SK-N-SH (cell line): ENCODE measurements at regions not wholly inside any gene's neighbourhood (a gene's known extent, or its start where the extent isn't known, plus 50 kb on each side); places are given as distances from the start of the nearest gene placed in this dataset.

ENCODE experiments used
- CTCF ChIA-PET: fragments of 300-600, 350-600 bp; formaldehyde crosslinking; extraction: SDS; loops from one replicate; lab custom pipeline; 2021; lab: Yijun Ruan, JAX
- POLR2A ChIA-PET: fragments of 350-600 bp; sonication (Branson Sonifier 250); formaldehyde crosslinking; extraction: SDS; loops from one replicate; lab custom pipeline; 2020; ENCODE audit warnings: antibody characterized with exemption, inconsistent platforms; lab: Yijun Ruan, JAX
- DNase-seq: peaks from one replicate; pipeline ENCODE4 v3.0.0; 2012
- H2AFZ ChIP-seq: fragments of 200-600 bp; sonication (generic); 2 replicates; pipeline ENCODE4 v1.8.1; 2016; ENCODE audit warnings: antibody characterized with exemption, mild to moderate bottlenecking, low read depth
- H3F3A ChIP-seq: fragments of 200-600 bp; sonication (generic); replicated peaks from 2 replicates; pipeline ENCODE3; 2016; ENCODE audit warnings: antibody characterized with exemption, mild to moderate bottlenecking; ENCODE audit not compliant: insufficient read depth
- H3K27ac ChIP-seq, 2 experiments: fragments of 200-500 bp in 1 of 2; fragments of 200-600 bp in 1 of 2; sonication (Bioruptor generic) in 1 of 2; sonication (generic), shearing (Covaris generic) in 1 of 2; 2 replicates each; pipeline versions ENCODE4 v1.5.1 to v1.6.1; 2014 to 2016; ENCODE audit warnings: low read depth in 2 of 2, inconsistent platforms in 1 of 2, low read length in 1 of 2, mild to moderate bottlenecking in 1 of 2, mixed read lengths in 1 of 2
- H3K27me3 ChIP-seq: fragments of 200-600 bp; sonication (generic), shearing (Covaris generic); 2 replicates; pipeline ENCODE4 v1.6.1; 2016; ENCODE audit warnings: mixed run types; ENCODE audit not compliant: insufficient read depth
- H3K36me3 ChIP-seq, 2 experiments: fragments of 200-500 bp in 1 of 2; fragments of 200-600 bp in 1 of 2; sonication (Bioruptor generic) in 1 of 2; sonication (generic) in 1 of 2; replicated peaks in 1 of 2; 2 replicates each; pipeline versions ENCODE3 to v1.5.1; 2014 to 2016; ENCODE audit warnings: low read length in 1 of 2, mild to moderate bottlenecking in 1 of 2; ENCODE audit not compliant: insufficient read depth in 2 of 2, control insufficient read depth in 1 of 2
- H3K4me1 ChIP-seq, 2 experiments: fragments of 200-500 bp in 1 of 2; fragments of 200-600 bp in 1 of 2; sonication (Bioruptor generic) in 1 of 2; sonication (generic), shearing (Covaris generic) in 1 of 2; 2 replicates each; pipeline versions ENCODE4 v1.5.1 to v1.6.1; 2014 to 2016; ENCODE audit warnings: low read depth in 1 of 2, low read length in 1 of 2, mixed run types in 1 of 2; ENCODE audit not compliant: insufficient read depth in 2 of 2, control insufficient read depth in 1 of 2
- H3K4me2 ChIP-seq: fragments of 200-600 bp; sonication (generic), shearing (Covaris generic); 2 replicates; pipeline ENCODE4 v1.6.1; 2017; ENCODE audit warnings: mixed run types
- H3K4me3 ChIP-seq, 2 experiments: fragments of 200-500 bp in 1 of 2; fragments of 200-600 bp in 1 of 2; sonication (Bioruptor generic) in 1 of 2; sonication (generic), shearing (Covaris generic) in 1 of 2; 2 replicates each; pipeline versions ENCODE4 v1.5.1 to v1.8.1; 2014 to 2016; ENCODE audit warnings: low read depth in 2 of 2, inconsistent platforms in 1 of 2, low read length in 1 of 2, mild to moderate bottlenecking in 1 of 2, mixed read lengths in 1 of 2, moderate library complexity in 1 of 2
- H3K79me2 ChIP-seq: fragments of 200-600 bp; sonication (generic); 2 replicates; pipeline ENCODE4 v1.8.1; 2017; ENCODE audit warnings: mild to moderate bottlenecking; ENCODE audit not compliant: insufficient read depth
- H3K9ac ChIP-seq: fragments of 200-600 bp; sonication (generic); 2 replicates; pipeline ENCODE4 v1.6.1; 2017; ENCODE audit warnings: mixed run types
- H3K9me2 ChIP-seq: fragments of 200-600 bp; sonication (generic); 2 replicates; pipeline ENCODE4 v1.6.1; 2017; ENCODE audit warnings: mixed run types
- H3K9me3 ChIP-seq: fragments of 200-600 bp; sonication (generic); 2 replicates; pipeline ENCODE4 v1.6.1; 2017; ENCODE audit warnings: mixed run types, mild to moderate bottlenecking, moderate library complexity
- H4K20me1 ChIP-seq: fragments of 200-600 bp; sonication (generic); 2 replicates; pipeline ENCODE4 v1.6.1; 2017; ENCODE audit warnings: mild to moderate bottlenecking, mixed run types; ENCODE audit not compliant: insufficient read depth
- CHD2 ChIP-seq: fragments of 150-350 bp; IDR thresholded peaks from 2 replicates; pipeline ENCODE4 v1.6.1; 2018; ENCODE audit warnings: low read length; ENCODE audit not compliant: partially characterized antibody
- ELF1 ChIP-seq: IDR thresholded peaks from 2 replicates; pipeline ENCODE4 v1.4.0; 2012
- EZH2phosphoT487 ChIP-seq: fragments of 200-600 bp; sonication (generic); IDR thresholded peaks from 2 replicates; pipeline ENCODE4 v1.6.1; 2017; ENCODE audit warnings: low read depth, mixed run types, mild to moderate bottlenecking, antibody characterized with exemption, moderate library complexity, borderline replicate concordance
- JUND ChIP-seq: IDR thresholded peaks from 2 replicates; pipeline ENCODE4 v1.4.0; 2012
- NFIC ChIP-seq: IDR thresholded peaks from 2 replicates; pipeline ENCODE4 v1.4.0; 2012; ENCODE audit warnings: borderline replicate concordance
- NRF1 ChIP-seq: IDR thresholded peaks from 2 replicates; pipeline ENCODE4 v1.6.1; 2012; ENCODE audit warnings: low read depth, mild to moderate bottlenecking, low read length
- PBX3 ChIP-seq: IDR thresholded peaks from 2 replicates; pipeline ENCODE4; 2012
- POLR2AphosphoS5 ChIP-seq: IDR thresholded peaks from 2 replicates; pipeline ENCODE4 v1.6.1; 2012; ENCODE audit warnings: low read depth, low read length
- REST ChIP-seq: IDR thresholded peaks from 2 replicates; pipeline ENCODE4 v1.6.1; 2012; ENCODE audit warnings: mild to moderate bottlenecking, low read depth, low read length, moderate library complexity
- RFX5 ChIP-seq: IDR thresholded peaks from 2 replicates; pipeline ENCODE4 v1.6.1; 2012; ENCODE audit warnings: mild to moderate bottlenecking, improper control_type of control experiment, low read length
- SMC3 ChIP-seq: IDR thresholded peaks from 2 replicates; pipeline ENCODE4 v1.6.1; 2012; ENCODE audit warnings: low read depth, low read length, improper control_type of control experiment
- TAF1 ChIP-seq: IDR thresholded peaks from 2 replicates; pipeline ENCODE4 v1.6.1; 2012; ENCODE audit warnings: low read depth, mild to moderate bottlenecking, low read length, moderate library complexity, borderline replicate concordance
- TCF12 ChIP-seq: IDR thresholded peaks from 2 replicates; pipeline ENCODE4 v1.4.0; 2012
- TEAD4 ChIP-seq: IDR thresholded peaks from 2 replicates; pipeline ENCODE4 v1.4.0; 2012; ENCODE audit warnings: mild to moderate bottlenecking, borderline replicate concordance; ENCODE audit not compliant: insufficient read depth
- USF1 ChIP-seq: IDR thresholded peaks from 2 replicates; pipeline ENCODE4 v1.4.0; 2012; ENCODE audit warnings: low read depth, borderline replicate concordance
- USF2 ChIP-seq: fragments of 150-350 bp; IDR thresholded peaks from 2 replicates; pipeline ENCODE4 v1.6.1; 2017; ENCODE audit warnings: antibody characterized with exemption, low read length, low read depth, borderline replicate concordance
- ZBTB33 ChIP-seq: IDR thresholded peaks from 2 replicates; pipeline ENCODE4 v1.4.0; 2012; ENCODE audit warnings: low read depth, borderline replicate concordance
- WGBS: methylation state at CpG from one replicate; pipeline ENCODE4 v1.1.6; 2017; ENCODE audit warnings: low lambda C conversion rate; 5-methylcytosine and 5-hydroxymethylcytosine counted together

- Histone ChIP-seq H3K4me1 (no peaks in the 10 kb centered on the region; a peak in 1 of 4 replicates), H3K36me3 (no peaks in the 10 kb centered on the region), H3K27ac (no peak overlapping the region), H2AFZ (no peak overlapping the region), H4K20me1 (no peaks in the 10 kb centered on the region), H3K27me3 (no peaks in the 10 kb centered on the region; the same call in 1 of the 2 replicates), H3K9ac (no peak overlapping the region), H3K4me3 (no peak overlapping the region), H3K9me2 (no peaks in the 10 kb centered on the region), H3K9me3 (no peaks in the 10 kb centered on the region), H3F3A (no peaks in the 10 kb centered on the region), H3K79me2 (no peaks in the 10 kb centered on the region), H3K4me2 (no peak overlapping the region)
- TF ChIP-seq ZBTB33 (no peak), SMC3 (no peak), TEAD4 (no peak), REST (no peak), EZH2phosphoT487 (no peak), JUND (no peak), ELF1 (no peak)
- ChIA-PET POLR2A (no interaction called here), CTCF (no interaction called here)
- 25% methylated on average over 3 of the region's 3 CpGs for WGBS
- no peak for DNase-seq
Observed at GRCh38 chr1:38585460-38585859, 274.1 kb downstream of the RRAGC start.

- Histone ChIP-seq H3K4me3 (no peak overlapping the region), H3K4me2 (no peak overlapping the region), H3K27me3 (peaks cover 3% of the 10 kb centered on the region; the same call in 1 of the 2 replicates), H3K9ac (no peak overlapping the region), H3K27ac (no peak overlapping the region), H3K79me2 (no peaks in the 10 kb centered on the region), H3K9me2 (no peaks in the 10 kb centered on the region), H3K4me1 (no peaks in the 10 kb centered on the region; a peak in 1 of 4 replicates), H3K9me3 (no peaks in the 10 kb centered on the region), H3K36me3 (no peaks in the 10 kb centered on the region), H4K20me1 (no peaks in the 10 kb centered on the region), H3F3A (no peaks in the 10 kb centered on the region), H2AFZ (no peak overlapping the region)
- no peak for DNase-seq
- POLR2A ChIA-PET: no interaction called here
- CTCF ChIA-PET: no interaction called here
- TF ChIP-seq NRF1: no peak
- TF ChIP-seq POLR2AphosphoS5: no peak
- no peak for TF ChIP-seq SMC3
- TF ChIP-seq TCF12: no peak
- no peak for TF ChIP-seq USF1
- no peak for TF ChIP-seq CHD2
- no peak for TF ChIP-seq RFX5
- TF ChIP-seq ELF1: no peak
- TF ChIP-seq NFIC: no peak
- TF ChIP-seq TEAD4: no peak
- TF ChIP-seq PBX3: no peak
- TF ChIP-seq USF2: no peak
- no peak for TF ChIP-seq TAF1
- 10% methylated on average over 11 of the region's 11 CpGs for WGBS
Observed at GRCh38 chr1:38584448-38585355, 274.9 kb downstream of the RRAGC start.
